IMR-90 (cell line): ENCODE measurements at regions not wholly inside any gene's neighbourhood (a gene's known extent, or its start where the extent isn't known, plus 50 kb on each side); places are given as distances from the start of the nearest gene placed in this dataset.
"Not testable (repeated sequence)": the region's sequence is repeated elsewhere in the genome, so short reads cannot be mapped to it uniquely, and the experiment has no call there.

Source experiments
- BHLHE40 ChIP-seq: fragments of 150-350 bp; IDR thresholded peaks from 2 replicates; pipeline ENCODE4 v1.6.1; 2016; ENCODE audit warnings: mild to moderate bottlenecking, low read depth, low read length
- CTCF ChIP-seq: conservative IDR thresholded peaks from 2 replicates; pipeline ENCODE4 v1.5.1; 2012; ENCODE audit warnings: mild to moderate bottlenecking, low read depth, low read length, improper control_type of control experiment
- POLR2A ChIP-seq: IDR thresholded peaks from 2 replicates; pipeline ENCODE4 v1.6.1; 2012; ENCODE audit warnings: mild to moderate bottlenecking, low read depth, low read length
- USF2 ChIP-seq: fragments of 150-350 bp; IDR thresholded peaks from 2 replicates; pipeline ENCODE4 v1.6.1; 2017; ENCODE audit warnings: mild to moderate bottlenecking, antibody characterized with exemption, low read length, low read depth

GRCh38 chr5:96171973-96172372, 210.3 kb upstream of the ELL2 start:
- not testable (repeated sequence) for TF ChIP-seq CTCF, BHLHE40, POLR2A, USF2
